HG02884 (cell line): ENCODE measurements at regions not wholly inside any gene's neighbourhood (a gene's known extent, or its start where the extent isn't known, plus 50 kb on each side); places are given as distances from the start of the nearest gene placed in this dataset.

ENCODE experiments used
- ATAC-seq: cut with Tn5 transposase; IDR thresholded peaks from one replicate; pipeline ENCODE4 v1.9.1; 2021; ENCODE audit warnings: mild to moderate bottlenecking, moderate library complexity; ENCODE audit not compliant: unreplicated experiment

- ATAC-seq, result no peak
Observed at GRCh38 chr21:23438081-23438480, 2169.2 kb downstream of the MRPL39 start.

- ATAC-seq, result no peak
Observed at GRCh38 chr21:23402929-23403520, 2204.3 kb downstream of the MRPL39 start.

GRCh38 chr21:23401278-23401677 lies 2206.0 kb downstream of the MRPL39 start:
- peak; percentile 66 for ATAC-seq

- ATAC-seq, result no peak
Observed at GRCh38 chr21:23398726-23399125, 2208.6 kb downstream of the MRPL39 start.

GRCh38 chr21:23394458-23394857 lies 2212.8 kb downstream of the MRPL39 start:
- no peak for ATAC-seq

GRCh38 chr21:23384679-23385078 lies 2222.6 kb downstream of the MRPL39 start:
- no peak for ATAC-seq

- no peak for ATAC-seq
Observed at GRCh38 chr21:23374155-23374554, 2233.1 kb downstream of the MRPL39 start.

GRCh38 chr21:23356905-23357304 lies 2250.4 kb downstream of the MRPL39 start:
- ATAC-seq, result no peak

- ATAC-seq, result no peak
Observed at GRCh38 chr21:23316190-23316589, 2291.1 kb downstream of the MRPL39 start.

GRCh38 chr21:23308741-23309140 lies 2298.5 kb downstream of the MRPL39 start:
- ATAC-seq, result no peak

- ATAC-seq, result no peak
Observed at GRCh38 chr21:23307065-23307464, 2300.2 kb downstream of the MRPL39 start.

- ATAC-seq, result no peak
Observed at GRCh38 chr21:23292292-23292691, 2294.1 kb downstream of the NCAM2 start.

GRCh38 chr21:23281917-23282316 lies 2283.7 kb downstream of the NCAM2 start:
- no peak for ATAC-seq

GRCh38 chr21:23249760-23250159 lies 2251.6 kb downstream of the NCAM2 start:
- ATAC-seq, result no peak

- no peak for ATAC-seq
Observed at GRCh38 chr21:23247334-23247733, 2249.1 kb downstream of the NCAM2 start.

- ATAC-seq, result no peak
Observed at GRCh38 chr21:23245255-23245654, 2247.0 kb downstream of the NCAM2 start.

- ATAC-seq, result no peak
Observed at GRCh38 chr21:23223882-23224281, 2225.7 kb downstream of the NCAM2 start.

- ATAC-seq, result no peak
Observed at GRCh38 chr21:23218667-23219066, 2220.5 kb downstream of the NCAM2 start.

GRCh38 chr21:23217597-23217996 lies 2219.4 kb downstream of the NCAM2 start:
- ATAC-seq, result no peak

GRCh38 chr21:23215261-23215660 lies 2217.1 kb downstream of the NCAM2 start:
- no peak for ATAC-seq
